Stimulated activated CD4-positive, alpha-beta T cell treated with anti-CD3 and anti-CD28 coated beads, Interleukin-1b, Interleukin-23, amount 100 ng/mL, for 1 hour (primary cell): ENCODE measurements at regions not wholly inside any gene's neighbourhood (a gene's known extent, or its start where the extent isn't known, plus 50 kb on each side); places are given as distances from the start of the nearest gene placed in this dataset.
"Not testable (repeated sequence)": the region's sequence is repeated elsewhere in the genome, so short reads cannot be mapped to it uniquely, and the experiment has no call there.

ENCODE experiments used
- DNase-seq, 2 donors: peaks; one replicate each; pipeline ENCODE4 v3.0.0-alpha.2; 2020; ENCODE audit warnings: low read depth in 2 of 2

DNA sequence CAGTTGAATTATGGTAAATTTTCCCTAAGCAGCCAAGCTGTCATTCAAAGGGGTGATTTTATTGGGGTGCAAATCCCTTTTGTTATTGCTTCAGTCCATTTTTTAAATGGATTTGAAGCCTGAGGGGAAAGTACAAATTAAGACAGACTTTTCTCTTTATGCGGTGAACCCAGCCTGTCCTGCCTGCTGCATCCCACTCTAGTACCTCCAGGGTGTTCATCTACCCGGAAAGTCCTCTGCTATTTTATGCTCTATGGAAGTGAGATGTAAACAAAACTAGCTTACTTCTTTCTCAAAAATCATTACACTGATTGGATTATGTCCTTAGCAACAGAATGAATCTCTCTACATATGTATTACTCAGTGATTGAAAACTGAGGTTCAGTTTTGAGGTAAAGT lies 1088.9 kb upstream of the CITED2 start:
- DNase-seq, result no peak

- DNase-seq, result no peak
Observed at GRCh38 chr6:140462453-140463311, 1088.2 kb upstream of the CITED2 start.

DNA sequence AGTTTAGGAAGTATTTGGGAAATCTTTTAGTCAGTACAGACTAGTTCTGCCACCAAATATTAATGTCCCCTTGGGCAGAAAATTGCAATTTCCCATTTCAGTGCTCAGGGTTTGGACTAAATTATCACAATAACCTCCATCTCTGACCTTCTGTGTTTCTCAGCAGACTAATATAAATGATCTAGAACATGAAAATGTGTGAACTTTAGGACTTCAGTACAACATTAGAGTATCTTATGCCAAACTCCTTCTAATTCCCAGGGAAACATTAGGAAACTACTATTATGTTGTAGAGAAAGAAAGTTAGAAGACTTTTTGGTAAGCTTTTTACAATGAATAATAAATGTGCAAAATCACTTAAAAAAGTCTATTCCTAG lies 1087.6 kb upstream of the CITED2 start:
- DNase-seq, result no peak

DNA sequence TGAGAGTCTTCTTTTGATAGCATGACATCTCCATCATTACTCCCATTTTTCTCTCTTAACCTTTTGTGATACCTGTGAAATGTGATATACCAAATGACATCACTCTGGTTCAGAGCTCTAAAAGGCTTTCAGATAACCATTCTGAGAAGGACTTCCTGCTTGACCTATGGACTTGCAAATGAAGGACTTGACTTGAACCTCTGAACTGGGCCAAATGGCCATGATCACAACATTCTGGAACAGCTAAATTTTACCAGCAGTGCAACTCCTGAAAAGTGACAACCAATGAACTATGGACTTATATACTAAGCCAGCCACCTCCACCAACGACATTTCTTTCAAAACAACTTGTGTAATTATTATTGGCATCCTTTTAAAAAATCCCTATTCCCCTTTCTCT lies 1085.8 kb upstream of the CITED2 start:
- no peak for DNase-seq

DNA sequence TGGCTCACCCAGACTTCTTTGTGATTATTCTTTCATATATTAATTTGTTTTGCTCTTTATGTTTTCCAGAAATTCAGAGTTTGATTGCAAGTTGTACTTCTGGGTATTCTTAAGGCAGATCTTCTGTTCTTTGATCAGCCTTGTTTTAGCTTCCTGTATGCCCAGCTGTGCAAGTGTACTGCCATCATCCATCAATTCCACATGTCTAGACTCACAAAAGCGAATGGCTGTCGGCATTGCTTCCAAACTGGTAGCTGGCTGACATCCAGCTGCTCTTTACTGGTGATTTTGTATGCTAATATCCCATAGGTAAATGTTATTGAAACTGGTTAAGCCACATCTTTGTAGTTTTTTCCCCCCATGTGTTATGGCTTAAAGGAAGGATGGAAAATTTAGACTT lies 1084.8 kb upstream of the CITED2 start:
- DNase-seq, result no peak

- DNase-seq, result no peak
Observed at GRCh38 chr6:140446241-140446640, 1071.8 kb upstream of the CITED2 start.

GRCh38 chr6:140445474-140446004 lies 1071.1 kb upstream of the CITED2 start:
- no peak for DNase-seq

DNA sequence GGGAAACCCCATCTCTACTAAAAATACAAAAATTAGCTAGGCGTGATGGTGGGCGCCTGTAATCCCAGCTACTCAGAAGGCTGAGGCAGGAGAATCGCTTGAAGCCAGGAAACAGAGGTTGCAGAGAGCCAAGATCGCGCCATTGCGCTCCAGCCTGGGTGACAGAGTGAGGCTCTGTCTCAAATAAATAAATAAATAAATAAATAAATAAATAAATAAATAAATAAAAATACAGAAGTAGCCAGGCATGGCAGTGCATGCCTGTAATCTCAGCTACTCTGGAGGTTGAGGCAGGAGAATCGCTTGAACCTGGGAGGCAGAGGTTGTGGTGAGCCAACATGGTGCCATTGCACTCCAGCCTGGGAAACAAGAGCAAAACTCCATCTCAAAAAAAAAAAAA lies 1068.7 kb upstream of the CITED2 start:
- not testable (repeated sequence) for DNase-seq

GRCh38 chr6:140441256-140441655 lies 1066.8 kb upstream of the CITED2 start:
- no peak for DNase-seq

DNA sequence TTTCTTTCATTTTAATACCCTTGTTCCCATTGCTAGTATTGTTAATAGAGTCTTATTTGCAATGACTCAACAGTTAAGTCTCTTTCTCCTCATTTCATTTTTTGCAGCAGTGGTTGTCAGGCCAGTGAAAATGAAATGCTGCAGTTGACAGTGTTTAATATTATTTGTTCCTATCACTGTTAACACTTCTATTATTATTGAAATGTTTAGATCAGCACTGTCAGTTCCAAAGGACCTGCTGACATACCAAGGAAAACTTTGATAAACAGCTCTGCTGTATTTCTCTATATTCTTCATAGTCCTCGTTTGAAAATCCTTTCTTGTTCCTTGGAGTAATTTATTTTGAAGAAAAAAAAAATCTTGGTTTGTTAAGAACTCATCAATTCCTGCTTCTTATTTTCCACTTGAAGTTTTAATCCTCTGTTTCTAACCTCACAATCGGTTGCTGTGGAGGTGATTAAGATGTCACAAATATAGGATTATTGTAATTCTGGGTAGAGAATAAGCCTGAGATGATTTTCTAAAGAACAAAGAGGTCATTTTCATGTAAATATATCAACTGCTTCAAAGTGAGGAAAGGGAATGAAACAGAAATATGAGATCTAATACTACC lies 1065.9 kb upstream of the CITED2 start:
- DNase-seq, result no peak

GRCh38 chr6:140438346-140438735 lies 1063.9 kb upstream of the CITED2 start:
- DNase-seq, result no peak

DNA sequence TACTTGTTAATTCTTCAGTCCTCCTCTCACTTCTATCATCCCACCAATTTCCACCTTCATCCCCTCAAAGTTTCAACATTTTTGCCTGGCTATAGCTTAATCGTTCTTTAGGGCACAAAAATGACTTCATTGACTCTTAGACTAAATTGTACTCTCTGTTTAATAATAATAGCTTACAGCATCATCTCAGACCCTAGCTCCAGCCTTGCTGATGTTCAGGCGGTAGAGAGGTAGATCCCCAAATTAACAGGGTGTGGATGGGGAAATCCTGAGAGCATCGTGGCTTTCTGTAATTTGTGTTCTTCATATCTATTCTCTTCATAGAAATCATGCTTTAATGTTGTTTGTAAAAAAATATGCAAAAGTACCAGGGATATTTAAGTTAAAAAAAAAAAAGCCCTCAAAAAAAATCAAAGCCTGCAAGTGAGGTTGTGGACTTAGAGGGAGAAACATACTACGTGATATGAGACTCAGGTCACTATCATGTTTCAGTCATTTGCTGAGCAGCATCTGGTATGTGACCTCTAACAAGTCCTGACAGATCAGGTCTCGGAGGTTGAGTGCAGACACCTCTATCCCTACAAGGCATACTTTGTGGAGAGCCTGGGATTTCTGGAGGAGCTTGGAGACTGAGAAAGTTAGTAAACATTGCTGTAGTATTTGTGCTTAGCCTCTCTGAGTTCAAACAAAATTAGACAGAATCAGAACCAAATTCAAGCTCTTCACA lies 1063.3 kb upstream of the CITED2 start:
- DNase-seq, result no peak

DNA sequence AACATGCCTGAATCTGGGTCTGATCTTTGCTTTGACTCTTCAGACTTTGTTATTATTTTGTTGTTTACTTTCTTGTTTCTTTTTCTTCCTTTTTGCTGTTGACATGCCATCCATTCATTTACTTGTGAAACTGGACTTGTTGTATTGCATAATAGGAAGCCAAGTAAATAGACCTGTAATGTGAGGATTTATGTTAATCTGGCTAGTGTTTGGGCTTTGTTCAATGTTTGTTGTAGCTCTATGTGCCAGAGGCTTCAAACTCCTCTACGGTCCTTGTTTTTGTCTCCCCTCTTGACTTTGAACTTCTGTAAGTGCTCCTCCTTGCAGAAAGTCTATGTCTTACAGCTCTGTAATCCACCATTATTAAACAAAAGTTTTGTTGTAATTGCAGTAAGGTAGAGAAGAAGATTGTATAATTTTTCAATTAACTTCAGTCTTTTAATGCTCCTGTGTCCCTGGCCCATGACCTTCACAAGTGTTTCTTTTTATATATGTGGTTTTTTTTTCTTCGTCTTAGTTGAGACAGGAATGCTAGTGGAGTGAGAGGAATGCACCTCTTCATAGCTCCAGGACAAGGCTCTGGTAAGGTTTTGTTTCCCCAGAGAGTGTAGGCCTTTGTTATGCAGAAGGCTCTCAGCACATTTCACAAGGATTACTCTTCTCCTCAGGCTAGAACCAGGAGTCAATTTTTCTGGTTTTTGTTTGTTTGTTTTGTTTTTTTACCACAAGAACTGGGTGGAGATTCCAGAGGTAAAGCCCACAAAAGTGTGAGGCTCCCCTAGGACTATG lies 1061.8 kb upstream of the CITED2 start:
- no peak for DNase-seq

GRCh38 chr6:140434761-140435160 lies 1060.3 kb upstream of the CITED2 start:
- DNase-seq, result no peak

GRCh38 chr6:140433072-140433471 lies 1058.6 kb upstream of the CITED2 start:
- no peak for DNase-seq

DNA sequence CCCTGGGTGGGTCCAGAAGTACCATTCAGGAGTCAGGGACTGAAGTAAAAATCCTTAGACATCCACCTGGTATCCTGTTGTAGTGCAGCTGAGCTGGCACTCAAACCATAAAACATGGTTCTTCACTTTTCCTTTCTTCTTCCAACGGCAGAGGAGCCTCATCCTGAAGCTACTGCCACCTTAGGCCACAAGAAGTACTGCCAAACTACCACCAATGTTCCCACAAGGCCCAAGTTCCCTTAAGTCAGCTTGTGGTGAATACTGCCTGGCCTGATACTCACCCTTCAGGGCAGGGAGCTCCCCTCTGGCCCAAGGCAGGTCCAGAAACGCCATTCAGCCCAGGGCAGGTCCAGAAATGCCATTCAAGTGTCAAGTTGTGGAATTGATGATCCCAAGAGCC lies 1053.4 kb upstream of the CITED2 start:
- DNase-seq, result no peak

DNA sequence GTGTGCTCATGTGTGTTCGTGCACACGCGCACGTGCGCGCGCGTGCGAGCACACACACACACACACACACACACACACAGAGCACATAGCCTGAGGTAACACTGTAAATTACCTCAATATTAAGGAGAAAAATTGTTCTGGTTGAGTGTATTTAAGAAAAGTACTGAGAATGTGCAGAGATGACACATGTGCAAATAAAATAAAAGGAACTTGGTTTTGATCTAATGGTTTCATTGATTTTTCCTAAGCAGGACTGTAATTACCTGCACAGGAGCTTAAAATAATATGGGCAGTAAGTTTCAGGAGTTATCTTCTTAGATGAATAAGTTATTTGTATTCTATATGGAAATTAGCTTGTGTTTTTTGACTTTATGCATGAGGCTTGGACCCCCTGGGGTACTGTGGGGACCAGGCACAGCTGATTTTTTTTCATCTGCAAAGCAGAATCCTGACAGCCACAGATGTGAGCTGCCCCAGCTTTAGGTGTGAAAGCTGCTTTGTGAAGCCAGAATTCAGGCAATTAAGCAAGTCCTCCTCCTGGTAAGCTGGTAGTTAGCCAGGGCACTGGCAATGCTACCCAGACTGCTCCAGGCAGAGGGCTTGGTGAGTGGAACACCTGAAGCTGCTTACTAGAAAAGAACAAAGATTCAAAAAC lies 1040.6 kb upstream of the CITED2 start:
- no peak for DNase-seq

GRCh38 chr6:140403020-140403419 lies 1028.6 kb upstream of the CITED2 start:
- no peak for DNase-seq

DNA sequence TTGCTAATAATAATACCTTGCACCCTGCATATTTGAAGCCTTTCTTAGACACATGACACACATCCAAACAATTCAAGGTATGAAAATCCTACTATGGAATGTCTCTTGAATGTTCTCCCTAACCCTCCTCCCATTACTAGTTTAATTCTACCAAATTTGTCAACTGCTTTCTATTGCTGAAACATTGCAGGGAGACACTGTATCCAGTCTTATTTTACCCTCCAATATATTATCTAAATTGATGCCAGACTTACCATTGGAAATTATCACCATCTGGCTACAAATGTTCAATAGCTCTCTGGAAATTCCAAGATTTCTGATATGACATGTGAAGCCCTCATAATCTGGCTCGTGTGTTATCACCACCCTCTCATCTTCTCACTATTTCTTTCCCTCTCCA lies 1027.3 kb upstream of the CITED2 start:
- no peak for DNase-seq

GRCh38 chr6:140398076-140398475 lies 1023.6 kb upstream of the CITED2 start:
- no peak for DNase-seq

DNA sequence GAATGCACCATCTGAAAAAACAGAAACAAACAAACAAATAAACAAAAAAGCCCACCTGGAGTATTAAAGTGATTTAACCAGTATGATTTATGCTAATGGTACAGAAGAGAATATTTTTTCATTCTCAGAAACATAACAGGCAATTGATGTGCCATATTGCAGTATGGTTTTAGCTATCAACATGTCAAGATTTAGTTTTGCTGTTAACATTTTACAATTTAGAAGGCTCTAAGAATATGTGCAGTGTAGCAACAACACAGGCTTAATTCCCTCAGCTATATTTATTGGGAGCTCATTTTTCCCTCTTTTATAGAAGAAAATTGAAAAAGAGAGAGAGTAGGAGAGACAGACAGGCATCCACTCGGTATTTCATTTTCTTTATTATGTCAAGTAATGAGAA lies 1022.7 kb upstream of the CITED2 start:
- no peak for DNase-seq
